OCI-LY7 (cell line): ENCODE measurements at regions not wholly inside any gene's neighbourhood (a gene's known extent, or its start where the extent isn't known, plus 50 kb on each side); places are given as distances from the start of the nearest gene placed in this dataset.

Experiments used
- BruUV-seq: library from RNA; stranded (reverse); fragments of 400-500 nt; replicated peaks from 2 replicates; lab custom pipeline; 2021; lab: Mats Ljungman, UMichigan
- CTCF ChIA-PET: fragments of 300-600 bp; sonication (Branson Sonifier 250); formaldehyde crosslinking; loops from one replicate; lab custom pipeline; 2022; ENCODE audit warnings: antibody characterized with exemption; ENCODE audit not compliant: unreplicated experiment; lab: Charles Lee
- POLR2A ChIA-PET: fragments of 300-600 bp; sonication (Branson Sonifier 250); formaldehyde crosslinking; loops from one replicate; lab custom pipeline; 2022; ENCODE audit warnings: antibody characterized with exemption; lab: Charles Lee
- DNase-seq: peaks from one replicate; pipeline ENCODE4 v3.0.0-alpha.2; 2015; ENCODE audit warnings: low spot score
- H2AFZ ChIP-seq: fragments of 200-600 bp; sonication (generic), shearing (Covaris generic); 2 replicates; pipeline ENCODE4 v1.6.1; 2014; ENCODE audit warnings: mild to moderate bottlenecking, antibody characterized with exemption, low read length, moderate library complexity
- H3K27ac ChIP-seq: fragments of 200-600 bp; sonication (generic); 2 replicates; pipeline ENCODE4 v1.5.1; 2014; ENCODE audit warnings: mixed run types, low read depth, mild to moderate bottlenecking, moderate library complexity, low read length, inconsistent platforms; ENCODE audit not compliant: poor library complexity, severe bottlenecking
- H3K36me3 ChIP-seq: fragments of 200-600 bp; sonication (generic); 2 replicates; pipeline ENCODE4 v1.6.1; 2014; ENCODE audit warnings: mild to moderate bottlenecking, antibody characterized with exemption, low read length, moderate library complexity, mixed read lengths; ENCODE audit not compliant: insufficient read depth
- H3K4me1 ChIP-seq: fragments of 200-600 bp; sonication (generic); 2 replicates; pipeline ENCODE4 v1.5.1; 2014; ENCODE audit warnings: mild to moderate bottlenecking, low read length; ENCODE audit not compliant: insufficient read depth, poor library complexity, severe bottlenecking
- H3K4me2 ChIP-seq: fragments of 200-600 bp; sonication (generic); 2 replicates; pipeline ENCODE4 v1.6.1; 2014; ENCODE audit warnings: mild to moderate bottlenecking, low read length
- H3K4me3 ChIP-seq: fragments of 200-600 bp; sonication (generic); 2 replicates; pipeline ENCODE4 v1.5.1; 2014; ENCODE audit warnings: mild to moderate bottlenecking, low read depth, low read length; ENCODE audit not compliant: poor library complexity, severe bottlenecking
- H3K79me2 ChIP-seq: fragments of 200-600 bp; sonication (generic); 2 replicates; pipeline ENCODE4 v1.6.1; 2016; ENCODE audit warnings: low read depth, mild to moderate bottlenecking, low read length, moderate library complexity, mixed read lengths; ENCODE audit not compliant: insufficient read depth
- H3K9me2 ChIP-seq: fragments of 200-600 bp; sonication (generic); 2 replicates; pipeline ENCODE4 v1.6.1; 2016; ENCODE audit warnings: mild to moderate bottlenecking, low read length, mixed read lengths; ENCODE audit not compliant: insufficient read depth
- H3K9me3 ChIP-seq: fragments of 200-600 bp; sonication (generic); 2 replicates; pipeline ENCODE4 v1.6.1; 2014; ENCODE audit warnings: mild to moderate bottlenecking, mixed run types, low read length, mixed read lengths
- H4K20me1 ChIP-seq: fragments of 200-600 bp; sonication (generic); 2 replicates; pipeline ENCODE4 v1.6.1; 2014; ENCODE audit warnings: mild to moderate bottlenecking, antibody characterized with exemption, low read length, moderate library complexity, mixed read lengths; ENCODE audit not compliant: insufficient read depth
- EZH2phosphoT487 ChIP-seq: fragments of 200-600 bp; sonication (generic); IDR thresholded peaks from 2 replicates; pipeline ENCODE4 v1.6.1; 2018; ENCODE audit warnings: low read depth, borderline replicate concordance, mild to moderate bottlenecking, mixed run types, antibody characterized with exemption, low read length, moderate library complexity, mixed read lengths
- intact Hi-C: fragments of 100-400 bp; cut with micrococcal nuclease; formaldehyde crosslinking; loops from one replicate; pipeline ENCODE4 v1.10.0; 2022; ENCODE audit not compliant: unreplicated experiment
- TF ChIP-seq, protein P1 (sequence below): fragments of 200-600 bp; sonication (generic); conservative IDR thresholded peaks from 2 replicates; pipeline ENCODE4 v1.5.1; 2014; ENCODE audit warnings: mild to moderate bottlenecking, antibody characterized with exemption, low read length, moderate library complexity, mixed read lengths

GRCh38 chr17:12348476-12348875, 317.2 kb upstream of the MYOCD start:
- Histone ChIP-seq H4K20me1 (no peaks in the 10 kb centered on the region), H3K4me2 (no peak overlapping the region), H3K79me2 (no peaks in the 10 kb centered on the region), H3K4me3 (no peak overlapping the region), H3K4me1 (no peaks in the 10 kb centered on the region), H3K36me3 (no peaks in the 10 kb centered on the region), H3K9me2 (no peaks in the 10 kb centered on the region), H2AFZ (no peak overlapping the region), H3K9me3 (no peaks in the 10 kb centered on the region), H3K27ac (no peak overlapping the region)
- DNase-seq = no peak
- TF ChIP-seq, protein P1, sequence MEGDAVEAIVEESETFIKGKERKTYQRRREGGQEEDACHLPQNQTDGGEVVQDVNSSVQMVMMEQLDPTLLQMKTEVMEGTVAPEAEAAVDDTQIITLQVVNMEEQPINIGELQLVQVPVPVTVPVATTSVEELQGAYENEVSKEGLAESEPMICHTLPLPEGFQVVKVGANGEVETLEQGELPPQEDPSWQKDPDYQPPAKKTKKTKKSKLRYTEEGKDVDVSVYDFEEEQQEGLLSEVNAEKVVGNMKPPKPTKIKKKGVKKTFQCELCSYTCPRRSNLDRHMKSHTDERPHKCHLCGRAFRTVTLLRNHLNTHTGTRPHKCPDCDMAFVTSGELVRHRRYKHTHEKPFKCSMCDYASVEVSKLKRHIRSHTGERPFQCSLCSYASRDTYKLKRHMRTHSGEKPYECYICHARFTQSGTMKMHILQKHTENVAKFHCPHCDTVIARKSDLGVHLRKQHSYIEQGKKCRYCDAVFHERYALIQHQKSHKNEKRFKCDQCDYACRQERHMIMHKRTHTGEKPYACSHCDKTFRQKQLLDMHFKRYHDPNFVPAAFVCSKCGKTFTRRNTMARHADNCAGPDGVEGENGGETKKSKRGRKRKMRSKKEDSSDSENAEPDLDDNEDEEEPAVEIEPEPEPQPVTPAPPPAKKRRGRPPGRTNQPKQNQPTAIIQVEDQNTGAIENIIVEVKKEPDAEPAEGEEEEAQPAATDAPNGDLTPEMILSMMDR = no peak
- TF ChIP-seq EZH2phosphoT487 = no peak
- intact Hi-C loops = no loop called here
- POLR2A ChIA-PET = no interaction called here
- CTCF ChIA-PET = no interaction called here
- no TSS peak for BruUV-seq

GRCh38 chr17:12349297-12349696, 316.4 kb upstream of the MYOCD start:
- no TSS peak for BruUV-seq
- Histone ChIP-seq H3K9me2 (no peaks in the 10 kb centered on the region), H3K79me2 (no peaks in the 10 kb centered on the region), H4K20me1 (no peaks in the 10 kb centered on the region), H3K27ac (no peak overlapping the region), H3K4me3 (no peak overlapping the region), H3K36me3 (no peaks in the 10 kb centered on the region), H3K4me1 (no peaks in the 10 kb centered on the region), H3K4me2 (no peak overlapping the region), H2AFZ (no peak overlapping the region), H3K9me3 (no peaks in the 10 kb centered on the region)
- ChIA-PET POLR2A (interaction anchor here (0.6 kb wide), 1 partner anchor 779 kb away, joined by 3 read pairs; no protein-coding TSS in a partner anchor), CTCF (no interaction called here)
- no peak for DNase-seq
- no peak for TF ChIP-seq EZH2phosphoT487
- TF ChIP-seq, protein P1 = no peak
- intact Hi-C loops = no loop called here

- no TSS peak for BruUV-seq
- TF ChIP-seq, protein P1 = no peak
- no peak for TF ChIP-seq EZH2phosphoT487
- Histone ChIP-seq H3K27ac (no peak overlapping the region), H3K9me3 (no peaks in the 10 kb centered on the region), H2AFZ (no peak overlapping the region), H4K20me1 (no peaks in the 10 kb centered on the region), H3K36me3 (no peaks in the 10 kb centered on the region), H3K4me3 (no peak overlapping the region), H3K9me2 (no peaks in the 10 kb centered on the region), H3K4me1 (no peaks in the 10 kb centered on the region), H3K4me2 (no peak overlapping the region), H3K79me2 (no peaks in the 10 kb centered on the region)
- CTCF ChIA-PET = no interaction called here
- no peak for DNase-seq
- POLR2A ChIA-PET = no interaction called here
- intact Hi-C loops = no loop called here
These were observed 313.6 kb upstream of the MYOCD start for GRCh38 chr17:12352127-12352526.
